ENCODE measurements at regions not wholly inside any gene's neighbourhood (a gene's known extent, or its start where the extent isn't known, plus 50 kb on each side); places are given as distances from the start of the nearest gene placed in this dataset.

- TF ChIP-seq CTCF (IDR thresholded peaks at IDR 0.05) = no peak
- no peak for TF ChIP-seq POLR2AphosphoS5 (IDR thresholded peaks at IDR 0.05)
- no peak for TF ChIP-seq POLR2A (IDR thresholded peaks at IDR 0.05)
Observed at GRCh38 chr10:131747791-131748190, 153.0 kb upstream of the PPP2R2D start.
